ENCODE measurements at regions not wholly inside any gene's neighbourhood (a gene's known extent, or its start where the extent isn't known, plus 50 kb on each side); places are given as distances from the start of the nearest gene placed in this dataset.

DNA sequence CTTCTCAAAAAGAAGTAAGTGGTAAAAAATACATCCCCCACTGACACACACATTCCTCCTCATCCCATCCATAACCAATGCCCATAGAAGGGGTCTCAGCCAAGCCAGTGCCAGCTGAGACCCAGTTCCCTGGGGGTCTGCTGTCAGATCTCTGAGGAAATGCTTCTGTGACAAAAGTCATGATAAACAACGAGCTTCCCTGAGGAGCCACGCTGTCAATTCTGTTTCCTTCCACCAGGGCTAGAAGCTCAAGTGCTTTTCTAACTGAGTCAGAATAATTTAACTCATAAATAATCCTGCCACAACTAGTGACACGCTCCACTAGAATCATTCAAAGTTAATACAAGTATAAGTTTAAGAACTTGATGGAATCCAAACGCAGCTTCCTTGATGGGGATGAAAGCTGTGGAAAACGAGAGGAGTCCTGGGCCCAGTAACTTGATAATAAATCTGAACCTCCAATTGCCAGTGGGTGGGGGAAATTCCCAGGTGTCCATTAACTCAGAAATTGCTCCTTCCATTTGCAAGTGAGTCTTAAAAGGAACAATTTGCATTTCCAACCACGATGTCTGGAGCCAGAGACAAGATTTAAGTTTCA is 348.7 kb upstream of the LMCD1 start:
- Histone ChIP-seq H3K23ac (ENCODE audit: low read depth, low read length) (no peak overlapping the region), H4K8ac (ENCODE audit: low read depth in 2 of 2, low read length in 2 of 2) (no peak overlapping the region), H4K5ac (ENCODE audit: low read depth, low read length) (no peak overlapping the region), H3K27ac (ENCODE audit: insufficient read depth, low read length) (no peak overlapping the region), H3K4ac (ENCODE audit: low read depth, low read length) (no peak overlapping the region), H2BK15ac (ENCODE audit: low read depth, low read length) (no peak overlapping the region), H3K18ac (ENCODE audit: low read depth, low read length) (no peak overlapping the region), H3K79me1 (ENCODE audit: low read depth in 1 of 2, low read length in 2 of 2) (no peaks in the 10 kb centered on the region), H2AK9ac (replicated peaks; ENCODE audit: low read depth, low read length, poor library complexity) (no peak overlapping the region), H3K27me3 (ENCODE audit: control insufficient read depth, insufficient read depth, low read length) (no peaks in the 10 kb centered on the region), H2BK120ac (ENCODE audit: low read depth, low read length) (no peak overlapping the region), H3K36me3 (ENCODE audit: control insufficient read depth, insufficient read depth, low read length) (no peaks in the 10 kb centered on the region), H3K56ac (ENCODE audit: extremely low read depth, insufficient read depth, low read length) (no peak overlapping the region), H2BK5ac (ENCODE audit: low read depth, low read length, poor library complexity, severe bottlenecking) (no peak overlapping the region), H2BK20ac (ENCODE audit: low read depth, low read length) (no peak overlapping the region), H4K20me1 (ENCODE audit: insufficient read depth, low read length) (no peaks in the 10 kb centered on the region), H2AFZ (replicated peaks; ENCODE audit: low read length, poor library complexity) (no peak overlapping the region), H4K91ac (ENCODE audit: insufficient read depth, low read depth, low read length) (no peak overlapping the region), H2AK5ac (ENCODE audit: low read depth, low read length) (no peak overlapping the region), H3K9ac (ENCODE audit: low read depth, low read length) (no peak overlapping the region), H3K9me3 (ENCODE audit: control insufficient read depth, insufficient read depth, low read length) (peaks cover 2% of the 10 kb centered on the region; the same call in 1 of the 2 replicates), H3K9me1 (ENCODE audit: insufficient read depth, low read length) (no peaks in the 10 kb centered on the region), H3K4me2 (ENCODE audit: low read depth, low read length) (no peak overlapping the region), H3K4me1 (ENCODE audit: control insufficient read depth, insufficient read depth, low read length) (no peaks in the 10 kb centered on the region), H3K14ac (replicated peaks; ENCODE audit: low read depth, low read length) (no peak overlapping the region), H3K4me3 (ENCODE audit: insufficient read depth, low read depth, low read length) (no peak overlapping the region)
- TF ChIP-seq MAFK (IDR thresholded peaks at IDR 0.05; ENCODE audit: low read depth, low read length) = no peak
- TF ChIP-seq SMC3 (IDR thresholded peaks at IDR 0.05; ENCODE audit: low read depth, low read length) = no peak
- no peak for TF ChIP-seq RAD21 (IDR thresholded peaks at IDR 0.05; ENCODE audit: low read length)
- no peak for TF ChIP-seq FOS (IDR thresholded peaks at IDR 0.05; ENCODE audit: low read depth, low read length)
- no peak for TF ChIP-seq CHD1 (IDR thresholded peaks at IDR 0.05; ENCODE audit: low read depth, low read length)
- TF ChIP-seq USF2 (IDR thresholded peaks at IDR 0.05; ENCODE audit: low read depth, low read length) = no peak
- TF ChIP-seq, protein P1, sequence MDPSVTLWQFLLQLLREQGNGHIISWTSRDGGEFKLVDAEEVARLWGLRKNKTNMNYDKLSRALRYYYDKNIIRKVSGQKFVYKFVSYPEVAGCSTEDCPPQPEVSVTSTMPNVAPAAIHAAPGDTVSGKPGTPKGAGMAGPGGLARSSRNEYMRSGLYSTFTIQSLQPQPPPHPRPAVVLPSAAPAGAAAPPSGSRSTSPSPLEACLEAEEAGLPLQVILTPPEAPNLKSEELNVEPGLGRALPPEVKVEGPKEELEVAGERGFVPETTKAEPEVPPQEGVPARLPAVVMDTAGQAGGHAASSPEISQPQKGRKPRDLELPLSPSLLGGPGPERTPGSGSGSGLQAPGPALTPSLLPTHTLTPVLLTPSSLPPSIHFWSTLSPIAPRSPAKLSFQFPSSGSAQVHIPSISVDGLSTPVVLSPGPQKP (IDR thresholded peaks at IDR 0.05; ENCODE audit: borderline replicate concordance, low read depth, low read length) = no peak
- TF ChIP-seq BHLHE40 (IDR thresholded peaks at IDR 0.05; ENCODE audit: low read depth, low read length) = no peak
- TF ChIP-seq RCOR1 (IDR thresholded peaks at IDR 0.05; ENCODE audit: insufficient replicate concordance, low read length) = no peak
- WGBS, 2 experiments (ENCODE audit: extremely low coverage in 2 of 2, insufficient read length in 1 of 2) = 0% methylated on average over 1 of the region's 6 CpGs; no CpG with 5 or more reads in 1 of the 2 experiments
- no peak for DNase-seq
- intact Hi-C loops (cut with micrococcal nuclease) = no loop called here
- CTCF ChIA-PET = no interaction called here
- dilution Hi-C loops (cut with HindIII; ENCODE audit: low sequenced_read_pairs, unreplicated experiment) = no loop called here
- in situ Hi-C loops (cut with MboI; ENCODE audit: low sequenced_read_pairs) = no loop called here
- BruUV-seq (replicated peaks) = no TSS peak
- no peak for ATAC-seq (ENCODE audit: low read depth)
- POLR2A ChIA-PET (ENCODE audit: unreplicated experiment) = no interaction called here

All from IMR-90 (cell line).